Thyroid gland (tissue), 4 donors: ENCODE measurements at regions not wholly inside any gene's neighbourhood (a gene's known extent, or its start where the extent isn't known, plus 50 kb on each side); places are given as distances from the start of the nearest gene placed in this dataset.

Experiments
- POLR2A ChIP-seq, 2 donors: fragments of 450-650 bp; IDR thresholded peaks; one replicate each; pipeline ENCODE4 v1.6.1; 2017; ENCODE audit warnings: antibody characterized with exemption in 2 of 2, mild to moderate bottlenecking in 2 of 2, moderate library complexity in 1 of 2
- TF ChIP-seq, protein P1 (sequence below), 6 experiments: fragments of 200-600 bp in 3 of 6; fragments of 450-650 bp in 3 of 6; sonication (generic) in 3 of 6; IDR thresholded peaks; one replicate each; pipeline ENCODE4 v1.5.1; 2016 to 2019; ENCODE audit warnings: antibody characterized with exemption in 6 of 6, mild to moderate bottlenecking in 2 of 6, inconsistent platforms in 1 of 6, moderate library complexity in 1 of 6

DNA sequence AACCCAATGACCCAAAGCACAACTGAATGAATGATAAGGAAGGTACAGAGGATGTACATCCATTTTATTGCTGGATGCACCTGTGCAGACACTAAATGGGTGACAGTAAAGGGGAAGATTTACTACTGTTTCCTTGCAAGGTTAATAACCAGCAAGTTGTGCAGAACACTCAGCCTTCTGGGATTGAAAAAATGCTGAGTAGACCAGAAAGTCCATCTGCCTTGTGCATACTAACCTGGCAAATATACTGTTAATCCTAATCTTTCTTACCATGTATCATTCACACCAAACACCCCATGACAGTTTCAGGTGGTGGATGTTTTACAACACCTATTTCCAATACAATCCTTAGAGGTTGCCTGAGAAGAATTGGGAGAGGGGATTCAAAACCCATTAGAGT is 814.1 kb upstream of the NRXN1 start:
- TF ChIP-seq, protein P1, sequence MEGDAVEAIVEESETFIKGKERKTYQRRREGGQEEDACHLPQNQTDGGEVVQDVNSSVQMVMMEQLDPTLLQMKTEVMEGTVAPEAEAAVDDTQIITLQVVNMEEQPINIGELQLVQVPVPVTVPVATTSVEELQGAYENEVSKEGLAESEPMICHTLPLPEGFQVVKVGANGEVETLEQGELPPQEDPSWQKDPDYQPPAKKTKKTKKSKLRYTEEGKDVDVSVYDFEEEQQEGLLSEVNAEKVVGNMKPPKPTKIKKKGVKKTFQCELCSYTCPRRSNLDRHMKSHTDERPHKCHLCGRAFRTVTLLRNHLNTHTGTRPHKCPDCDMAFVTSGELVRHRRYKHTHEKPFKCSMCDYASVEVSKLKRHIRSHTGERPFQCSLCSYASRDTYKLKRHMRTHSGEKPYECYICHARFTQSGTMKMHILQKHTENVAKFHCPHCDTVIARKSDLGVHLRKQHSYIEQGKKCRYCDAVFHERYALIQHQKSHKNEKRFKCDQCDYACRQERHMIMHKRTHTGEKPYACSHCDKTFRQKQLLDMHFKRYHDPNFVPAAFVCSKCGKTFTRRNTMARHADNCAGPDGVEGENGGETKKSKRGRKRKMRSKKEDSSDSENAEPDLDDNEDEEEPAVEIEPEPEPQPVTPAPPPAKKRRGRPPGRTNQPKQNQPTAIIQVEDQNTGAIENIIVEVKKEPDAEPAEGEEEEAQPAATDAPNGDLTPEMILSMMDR (IDR thresholded peaks at IDR 0.05): no peak
- no peak for TF ChIP-seq POLR2A (IDR thresholded peaks at IDR 0.05)
